Left ventricle myocardium superior (tissue), 1 donor: ENCODE measurements at regions not wholly inside any gene's neighbourhood (a gene's known extent, or its start where the extent isn't known, plus 50 kb on each side); places are given as distances from the start of the nearest gene placed in this dataset.
A peak's percentile ranks its signal among the peaks of the same experiment; 100 is the strongest.

Experiments
- ATAC-seq: fragments of 200-7000 bp; cut with Tn5 transposase; one replicate; pipeline ENCODE4 v1.9.1; 2020; ENCODE audit warnings: mild to moderate bottlenecking, moderate library complexity
- DNase-seq: peaks from one replicate; pipeline ENCODE4 v3.0.0-alpha.2; 2020
- intact Hi-C: fragments of 100-400 bp; cut with micrococcal nuclease; formaldehyde crosslinking; loops from one replicate; pipeline ENCODE4 v1.11.0; 2022
- donor health status: DM: no; HTN: yes; CAD: no; lungs with severe emphysema.

- intact Hi-C loops: no loop called here
- DNase-seq: no peak
- ATAC-seq: no peak
Observed at GRCh38 chr7:128171-129080, 63.9 kb upstream of the FAM20C start.

- DNase-seq: peak; percentile 61
- intact Hi-C loops: no loop called here
- peak; percentile 62 for ATAC-seq
Observed at GRCh38 chr7:129366-130221, 62.8 kb upstream of the FAM20C start.

DNA sequence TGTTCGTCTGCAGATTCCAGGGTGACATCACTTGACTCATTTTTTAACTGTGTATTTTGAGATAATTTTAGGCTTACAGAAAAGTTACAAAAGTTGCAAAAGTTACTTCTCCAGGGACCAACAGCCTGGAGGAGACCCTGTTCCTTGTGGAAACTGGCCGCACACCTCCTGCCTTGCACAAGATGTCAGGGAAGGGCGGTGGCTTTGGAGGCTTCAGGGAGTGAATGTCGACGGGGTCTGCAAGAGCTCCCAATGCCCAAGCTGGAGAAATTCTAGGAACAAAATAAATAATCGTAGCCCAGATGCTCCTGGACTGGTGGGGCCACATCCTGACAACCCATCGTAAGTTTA is 62.2 kb upstream of the FAM20C start:
- peak; percentile 45 for DNase-seq

GRCh38 chr7:130875-131780 is 61.2 kb upstream of the FAM20C start:
- intact Hi-C loops: no loop called here
- ATAC-seq (peak; percentile 49), DNase-seq (peak; percentile 26)

More for the DNA sequence above, 62.2 kb upstream of the FAM20C start:
- intact Hi-C loops: no loop called here
- peak; percentile 79 for ATAC-seq

DNA sequence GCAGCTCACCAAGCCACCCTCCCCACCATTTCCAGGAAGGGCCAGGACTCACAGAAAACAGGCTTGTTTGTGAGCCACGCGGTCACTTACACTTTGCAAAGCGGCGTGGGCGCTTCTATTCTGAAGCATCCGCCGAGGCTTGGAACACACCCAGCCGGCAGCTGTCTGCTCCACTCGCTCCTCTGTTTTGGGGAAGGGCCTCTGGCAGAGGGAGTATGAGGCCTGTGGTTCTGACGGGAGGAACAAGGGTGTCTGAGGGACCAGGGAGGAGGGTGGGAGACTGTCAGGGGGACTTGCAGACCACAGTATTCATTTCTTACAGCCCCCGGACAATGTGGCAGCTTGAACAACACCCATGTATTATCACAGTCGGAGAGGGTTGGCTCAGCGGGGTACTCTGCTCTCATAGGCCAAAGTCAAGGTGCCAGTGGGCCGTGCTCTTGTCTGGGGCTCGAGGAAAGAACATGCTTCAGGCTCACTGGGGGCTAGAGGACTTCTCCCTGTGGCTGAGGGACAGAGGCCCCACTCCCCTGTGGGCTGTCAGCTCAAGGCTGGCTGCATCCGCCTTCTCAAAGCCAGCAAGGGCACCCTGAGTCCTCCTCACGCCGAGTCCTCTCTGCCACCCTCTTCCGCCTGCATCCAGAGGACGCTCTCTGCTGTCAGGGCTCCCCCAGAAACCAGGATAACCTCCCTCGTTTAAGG is 60.4 kb upstream of the FAM20C start:
- DNase-seq: peak; percentile 82
- intact Hi-C loops: no loop called here
- peak; percentile 70 for ATAC-seq

- DNase-seq: no peak
- intact Hi-C loops: no loop called here
- ATAC-seq: no peak
Observed at GRCh38 chr7:132899-133298, 59.5 kb upstream of the FAM20C start.

DNA sequence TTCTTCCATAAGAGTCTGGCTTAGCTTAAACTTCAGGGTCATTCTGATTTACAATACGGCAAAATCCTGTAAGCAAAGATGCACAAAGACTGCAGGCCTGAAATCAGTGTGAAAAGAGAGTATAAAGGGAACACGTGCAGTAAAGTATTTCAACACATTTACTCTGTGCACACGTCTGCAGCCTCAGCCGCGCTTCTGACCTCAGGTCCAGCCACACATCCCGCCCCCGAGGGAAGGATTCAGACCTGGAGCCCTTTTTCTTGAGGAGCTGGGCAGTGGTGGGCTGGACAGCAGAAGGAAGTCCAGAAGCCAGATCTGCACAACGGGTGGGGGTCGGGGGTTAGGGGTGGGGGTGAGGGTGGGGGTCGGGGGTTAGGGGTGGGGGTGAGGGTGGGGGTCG is 58.9 kb upstream of the FAM20C start:
- no peak for ATAC-seq
- intact Hi-C loops: no loop called here
- no peak for DNase-seq

- DNase-seq (no peak), ATAC-seq (no peak)
- intact Hi-C loops: no loop called here
Observed at GRCh38 chr7:134029-134428, 58.3 kb upstream of the FAM20C start.

- ATAC-seq: no peak
- DNase-seq: no peak
- intact Hi-C loops: no loop called here
Observed at GRCh38 chr7:134561-135256, 57.7 kb upstream of the FAM20C start.

GRCh38 chr7:135257-135653 is 57.1 kb upstream of the FAM20C start:
- ATAC-seq (no peak), DNase-seq (no peak)
- intact Hi-C loops: no loop called here

- DNase-seq (no peak), ATAC-seq (no peak)
- intact Hi-C loops: no loop called here
Observed at GRCh38 chr7:135731-136645, 56.4 kb upstream of the FAM20C start.

DNA sequence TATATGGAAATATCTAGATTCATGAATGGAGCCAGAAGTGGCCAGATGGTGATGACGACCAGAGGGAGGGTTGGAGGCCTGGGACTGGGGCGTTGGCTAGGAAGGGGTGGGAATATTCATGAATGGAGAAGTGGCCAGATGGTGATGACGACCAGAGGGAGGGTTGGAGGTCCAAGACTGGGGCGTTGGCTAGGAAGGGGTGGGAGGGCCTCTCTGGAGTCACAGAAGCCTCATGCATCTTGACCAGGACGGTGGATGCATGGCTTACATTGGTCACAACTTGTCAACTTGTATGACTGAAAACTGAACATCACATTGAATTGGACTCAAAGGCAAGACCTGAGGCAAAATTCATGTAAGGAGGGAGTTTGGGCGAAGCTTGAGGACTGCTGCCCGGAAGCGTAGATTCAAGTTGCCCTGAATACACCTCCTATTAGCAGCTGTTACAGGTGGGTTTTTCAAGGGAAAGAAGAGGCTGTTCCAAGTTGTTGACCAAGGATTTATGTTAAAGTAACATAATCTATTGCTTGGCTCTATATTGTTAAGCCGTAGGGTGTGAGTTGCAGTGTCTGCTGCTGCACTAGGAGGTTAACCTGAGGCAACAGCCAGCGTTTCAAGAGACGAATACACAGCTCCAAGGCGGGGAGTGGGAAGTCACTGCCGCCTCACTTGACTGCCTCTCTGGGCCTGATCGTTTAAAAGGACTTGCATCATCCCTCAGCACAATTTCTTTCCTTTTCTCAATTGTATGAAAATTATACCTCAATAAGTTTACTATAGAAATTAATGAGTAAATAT is 55.1 kb upstream of the FAM20C start:
- intact Hi-C loops: no loop called here
- ATAC-seq (peak; percentile 77), DNase-seq (peak; percentile 32)

- DNase-seq (no peak), ATAC-seq (no peak)
- intact Hi-C loops: no loop called here
Observed at GRCh38 chr7:139131-139530, 53.2 kb upstream of the FAM20C start.

GRCh38 chr7:139561-140243 is 52.7 kb upstream of the FAM20C start:
- ATAC-seq (no peak), DNase-seq (no peak)
- intact Hi-C loops: no loop called here

DNA sequence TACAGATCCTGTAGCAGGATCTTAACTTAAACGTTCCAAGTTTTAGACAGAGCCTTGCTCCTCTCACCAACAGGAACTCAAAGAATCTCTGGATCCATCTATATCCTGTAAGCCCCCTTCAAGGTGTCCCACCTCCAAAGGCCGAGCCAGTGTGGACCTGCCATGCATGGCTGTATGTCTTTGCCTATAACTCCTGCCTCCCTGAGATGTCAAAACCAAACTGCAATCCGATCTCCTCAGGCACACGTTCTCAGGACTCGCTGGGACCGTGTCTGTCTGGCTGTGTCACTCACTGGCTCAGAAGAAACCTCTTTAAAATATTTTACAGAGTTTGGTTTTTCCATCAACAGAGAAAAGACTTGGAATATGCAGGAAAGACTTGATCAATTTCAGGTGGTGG is 51.4 kb upstream of the FAM20C start:
- ATAC-seq: no peak
- intact Hi-C loops: no loop called here
- no peak for DNase-seq
